Heart left ventricle (tissue), 16 donors: ENCODE measurements at regions not wholly inside any gene's neighbourhood (a gene's known extent, or its start where the extent isn't known, plus 50 kb on each side); places are given as distances from the start of the nearest gene placed in this dataset.

ENCODE experiments used
- ATAC-seq, 4 donors: fragments of 200-7000 bp; cut with Tn5 transposase; one replicate each; pipeline ENCODE4 v1.9.1; 2020 to 2022; ENCODE audit warnings: moderate library complexity in 4 of 4, mild to moderate bottlenecking in 3 of 4, moderate number of reproducible peaks in 1 of 4
- DNase-seq, 5 donors: peaks; one replicate each; pipeline ENCODE4 v3.0.0-alpha.2; 2020
- H3K27ac ChIP-seq, 12 donors: fragments of 200-600 bp; sonication (generic) in 4 of 12; one replicate each; pipeline versions ENCODE4 v1.5.0 to v1.8.0; 2016 to 2022; ENCODE audit warnings: mild to moderate bottlenecking in 2 of 12
- H3K27me3 ChIP-seq, 9 donors: fragments of 200-600 bp; sonication (generic) in 2 of 9; one replicate each; pipeline versions ENCODE4 v1.5.1 to v1.8.0; 2016 to 2022; ENCODE audit warnings: mild to moderate bottlenecking in 3 of 9
- H3K36me3 ChIP-seq, 9 donors: fragments of 200-600 bp; sonication (generic) in 2 of 9; one replicate each; pipeline versions ENCODE4 v1.5.0 to v1.8.0; 2018 to 2022; ENCODE audit warnings: mild to moderate bottlenecking in 2 of 9
- H3K4me1 ChIP-seq, 12 donors: fragments of 200-600 bp; sonication (generic) in 4 of 12; one replicate each; pipeline versions ENCODE4 v1.5.0 to v1.8.0; 2016 to 2022; ENCODE audit warnings: mild to moderate bottlenecking in 3 of 12
- H3K4me3 ChIP-seq, 12 donors: fragments of 200-600 bp; sonication (generic) in 4 of 12; one replicate each; pipeline versions ENCODE4 v1.5.0 to v1.8.0; 2017 to 2022; ENCODE audit warnings: mild to moderate bottlenecking in 9 of 12, moderate library complexity in 4 of 12
- H3K9me3 ChIP-seq, 12 donors: fragments of 200-600 bp; sonication (generic) in 4 of 12; one replicate each; pipeline versions ENCODE4 v1.5.0 to v1.8.0; 2016 to 2022; ENCODE audit warnings: mild to moderate bottlenecking in 1 of 12
- POLR2A ChIP-seq, 2 donors: fragments of 450-650 bp; IDR thresholded peaks; one replicate each; pipeline ENCODE4 v1.6.1; 2017; ENCODE audit warnings: antibody characterized with exemption in 2 of 2, mild to moderate bottlenecking in 2 of 2, moderate library complexity in 2 of 2
- WGBS, 4 donors: extraction: QIAGEN DNeasy Blood & Tissue Kit in 2 of 4; methylation state at CpG; one replicate each; pipeline versions ENCODE4 v1.1.5 to v1.1.7; 2013 to 2018; 5-methylcytosine and 5-hydroxymethylcytosine counted together
- intact Hi-C, 10 donors: fragments of 100-400 bp; cut with DNase I; formaldehyde crosslinking; loops; one replicate each; pipeline versions ENCODE4 v1.11.1 to v1.14.2; 2022
- TF ChIP-seq, protein P1 (sequence below), 12 donors: fragments of 200-600 bp; sonication (generic) in 4 of 12; IDR thresholded peaks; one replicate each; pipeline versions ENCODE4 v1.5.0 to v1.8.0; 2018 to 2022; ENCODE audit warnings: antibody characterized with exemption in 12 of 12, mild to moderate bottlenecking in 5 of 12
- donor health status: ischemic (EF 13 %, LVEDD 7.1; RV severe dilation, severe dysfunction).
- donor health status: healthy with polysubstance abuse.
- donor health status: DM: no; HTN: yes; CAD: no.
- donor health status: DM: no; HTN: no; CAD: no.
- donor health status: ischemic (EF 25% LVEDD 6.9; RV normal size, moderate dysfunction).
- donor health status: ischemic (EF 25% LVEDD 5.7; RV mildly dilated, moderate dysfunction).
- donor health status: healthy.
- donor health status: DM: yes; HTN: yes; CAD: no.
- donor health status: ischemic (EF 35%, LVEDD 5.7; RV mildly dilated, moderate dysfunction).
- donor health status: nonischemic (EF 11% LVEDD 7.7; RV severe dilation, severe dysfunction).
- donor health status: DM: yes; HTN: yes; CAD: no.
- donor health status: PGD.
- donor health status: ischemic (EF 29% LVEDD 5.4; RV normal size, mild dysfunction).
- donor health status: nonischemic (EF 23%, LVEDD 6.1; RV moderate dilation, normal function).

DNA sequence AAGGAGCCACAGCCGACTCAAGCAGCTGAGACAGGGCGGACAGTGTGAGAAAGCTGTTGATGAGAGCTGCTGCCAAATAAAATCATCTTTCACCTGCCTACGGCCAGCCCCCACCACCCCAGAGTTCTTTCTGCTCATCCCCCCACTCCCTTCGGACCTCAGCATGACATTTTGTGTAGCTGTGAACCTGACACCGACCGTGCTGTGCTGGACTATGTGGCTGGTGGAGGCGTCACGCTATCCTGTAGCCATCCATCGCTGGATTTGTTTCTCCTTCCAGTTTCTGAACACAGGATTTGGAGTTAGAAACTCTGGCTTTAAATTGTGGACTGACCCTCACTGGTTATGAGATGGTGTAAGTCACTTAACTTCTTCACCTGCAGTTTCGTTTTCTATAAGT lies 317.3 kb downstream of the DCDC2C start:
- no peak overlapping the region for H3K27ac ChIP-seq
- H3K27me3 ChIP-seq = no peaks in the 10 kb centered on the region
- DNase-seq = no peak
- no peaks in the 10 kb centered on the region for H3K4me1 ChIP-seq
- TF ChIP-seq POLR2A (IDR thresholded peaks at IDR 0.05) = no peak
- TF ChIP-seq, protein P1, sequence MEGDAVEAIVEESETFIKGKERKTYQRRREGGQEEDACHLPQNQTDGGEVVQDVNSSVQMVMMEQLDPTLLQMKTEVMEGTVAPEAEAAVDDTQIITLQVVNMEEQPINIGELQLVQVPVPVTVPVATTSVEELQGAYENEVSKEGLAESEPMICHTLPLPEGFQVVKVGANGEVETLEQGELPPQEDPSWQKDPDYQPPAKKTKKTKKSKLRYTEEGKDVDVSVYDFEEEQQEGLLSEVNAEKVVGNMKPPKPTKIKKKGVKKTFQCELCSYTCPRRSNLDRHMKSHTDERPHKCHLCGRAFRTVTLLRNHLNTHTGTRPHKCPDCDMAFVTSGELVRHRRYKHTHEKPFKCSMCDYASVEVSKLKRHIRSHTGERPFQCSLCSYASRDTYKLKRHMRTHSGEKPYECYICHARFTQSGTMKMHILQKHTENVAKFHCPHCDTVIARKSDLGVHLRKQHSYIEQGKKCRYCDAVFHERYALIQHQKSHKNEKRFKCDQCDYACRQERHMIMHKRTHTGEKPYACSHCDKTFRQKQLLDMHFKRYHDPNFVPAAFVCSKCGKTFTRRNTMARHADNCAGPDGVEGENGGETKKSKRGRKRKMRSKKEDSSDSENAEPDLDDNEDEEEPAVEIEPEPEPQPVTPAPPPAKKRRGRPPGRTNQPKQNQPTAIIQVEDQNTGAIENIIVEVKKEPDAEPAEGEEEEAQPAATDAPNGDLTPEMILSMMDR (IDR thresholded peaks at IDR 0.05) = no peak
- WGBS, 4 donors = 65 to 78% (median 75%) methylated on average over 10 of the region's 10 CpGs
- intact Hi-C loops = no loop called here
- peaks cover 0 to 15% (median 0%) of the 10 kb centered on the region in 12 donors for H3K9me3 ChIP-seq
- no peak for ATAC-seq
- H3K4me3 ChIP-seq = no peak overlapping the region
- no peaks in the 10 kb centered on the region for H3K36me3 ChIP-seq

DNA sequence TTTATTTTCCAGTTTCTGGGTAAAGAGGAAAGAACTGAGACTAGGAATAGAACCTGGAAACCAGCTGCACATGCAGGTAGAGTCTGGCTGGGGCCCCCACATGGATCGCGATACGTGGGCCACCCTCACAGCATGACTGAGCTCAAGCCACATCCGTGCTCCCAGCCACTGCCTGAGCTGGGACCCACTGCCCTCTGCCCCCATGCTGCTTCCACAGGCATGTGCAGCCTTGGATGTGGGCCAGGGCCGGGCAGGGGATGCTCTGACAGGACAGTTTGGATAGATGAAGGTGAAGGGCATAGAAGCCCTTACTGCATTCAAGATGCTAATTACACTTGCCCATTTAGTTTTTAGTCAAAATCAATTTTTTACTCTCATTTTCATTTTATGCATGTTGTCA lies 321.2 kb downstream of the DCDC2C start:
- Histone ChIP-seq H3K27me3 (peaks cover 0 to 6% (median 0%) of the 10 kb centered on the region in 9 donors), H3K36me3 (no peaks in the 10 kb centered on the region), H3K9me3 (no peaks in the 10 kb centered on the region), H3K27ac (no peak overlapping the region), H3K4me1 (no peaks in the 10 kb centered on the region), H3K4me3 (no peak overlapping the region)
- WGBS, 4 donors = 73 to 80% (median 79%) methylated on average over 5 of the region's 5 CpGs
- no peak for TF ChIP-seq POLR2A (IDR thresholded peaks at IDR 0.05)
- TF ChIP-seq, protein P1 (IDR thresholded peaks at IDR 0.05) = no peak
- no peak for DNase-seq
- intact Hi-C loops = no loop called here
- no peak for ATAC-seq

DNA sequence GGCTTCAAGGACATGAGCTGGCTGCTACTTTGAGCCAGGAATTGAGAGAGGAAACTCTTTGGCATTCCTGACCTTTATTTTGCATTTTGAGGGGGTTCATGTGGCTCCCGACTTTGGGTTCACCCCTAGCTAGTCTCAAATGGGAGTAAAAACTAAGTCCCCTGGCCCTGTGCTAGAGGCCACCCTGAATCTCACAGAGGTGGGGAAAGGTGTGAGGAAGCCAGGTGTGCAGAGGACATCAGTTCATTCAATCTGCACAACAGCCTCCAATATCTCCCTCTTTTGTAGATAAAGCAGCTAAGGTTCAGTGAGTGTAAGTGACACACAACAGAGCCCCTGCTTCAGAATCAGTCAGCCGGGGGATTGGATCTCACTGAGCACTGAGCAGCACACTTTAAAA lies 325.7 kb downstream of the DCDC2C start:
- no peak for DNase-seq
- WGBS, 4 donors = 45 to 55% (median 48%) methylated on average over 2 of the region's 2 CpGs

GRCh38 chr2:4039896-4040295 lies 336.5 kb downstream of the DCDC2C start:
- 49 to 58% (median 54%) methylated on average over 7 of the region's 7 CpGs for WGBS, 4 donors
- Histone ChIP-seq H3K4me3 (no peak overlapping the region), H3K9me3 (peaks cover 0 to 2% (median 0%) of the 10 kb centered on the region in 12 donors), H3K36me3 (no peaks in the 10 kb centered on the region), H3K27ac (no peak overlapping the region), H3K4me1 (no peaks in the 10 kb centered on the region), H3K27me3 (peaks cover 0 to 11% (median 0%) of the 10 kb centered on the region in 9 donors)
- DNase-seq (no peak), ATAC-seq (no peak)
- intact Hi-C loops = no loop called here
- TF ChIP-seq POLR2A (IDR thresholded peaks at IDR 0.05) = no peak
- TF ChIP-seq, protein P1 (IDR thresholded peaks at IDR 0.05) = no peak

More for the DNA sequence above, 325.7 kb downstream of the DCDC2C start:
- intact Hi-C loops = no loop called here
- Histone ChIP-seq H3K4me1 (no peaks in the 10 kb centered on the region), H3K27ac (no peak overlapping the region), H3K27me3 (peaks cover 0 to 6% (median 0%) of the 10 kb centered on the region in 9 donors), H3K9me3 (no peaks in the 10 kb centered on the region), H3K4me3 (no peak overlapping the region), H3K36me3 (no peaks in the 10 kb centered on the region)
- no peak for ATAC-seq
- no peak for TF ChIP-seq POLR2A (IDR thresholded peaks at IDR 0.05)
- TF ChIP-seq, protein P1 (IDR thresholded peaks at IDR 0.05) = no peak
